HG02885 (cell line): ENCODE measurements at regions not wholly inside any gene's neighbourhood (a gene's known extent, or its start where the extent isn't known, plus 50 kb on each side); places are given as distances from the start of the nearest gene placed in this dataset.
"Not testable (repeated sequence)": the region's sequence is repeated elsewhere in the genome, so short reads cannot be mapped to it uniquely, and the experiment has no call there.

Experiments
- ATAC-seq: cut with Tn5 transposase; IDR thresholded peaks from one replicate; pipeline ENCODE4 v1.9.1; 2021; ENCODE audit warnings: mild to moderate bottlenecking; ENCODE audit not compliant: unreplicated experiment, poor library complexity

GRCh38 chr13:24617256-24618010, 62.8 kb upstream of the ATP12A start:
- no peak for ATAC-seq

- ATAC-seq = peak; percentile 80
Measured at GRCh38 chr13:24618011-24618955, 61.9 kb upstream of the ATP12A start.

GRCh38 chr13:24619282-24619681, 60.9 kb upstream of the ATP12A start:
- no peak for ATAC-seq

- ATAC-seq = not testable (repeated sequence)
Measured at GRCh38 chr13:24622481-24623148, 57.6 kb upstream of the ATP12A start.

- no peak for ATAC-seq
Measured at GRCh38 chr13:24623149-24623665, 57.0 kb upstream of the ATP12A start.

- no peak for ATAC-seq
Measured at GRCh38 chr13:24624363-24624762, 55.8 kb upstream of the ATP12A start.

- ATAC-seq = no peak
Measured at GRCh38 chr13:24624801-24625231, 55.4 kb upstream of the ATP12A start.

GRCh38 chr13:24625331-24625731, 54.9 kb upstream of the ATP12A start:
- ATAC-seq = peak; percentile 65

GRCh38 chr13:24625870-24626849, 54.0 kb upstream of the ATP12A start:
- peak; percentile 64 for ATAC-seq

- no peak for ATAC-seq
Measured at GRCh38 chr13:24627090-24627714, 53.0 kb upstream of the ATP12A start.

GRCh38 chr13:24627946-24628345, 52.3 kb upstream of the ATP12A start:
- ATAC-seq = no peak

- ATAC-seq = no peak
Measured at GRCh38 chr13:24629320-24629719, 50.9 kb upstream of the ATP12A start.

GRCh38 chr13:24630121-24630520, 50.1 kb upstream of the ATP12A start:
- ATAC-seq = no peak
